Muscle layer of duodenum (tissue), 2 donors: ENCODE measurements at regions not wholly inside any gene's neighbourhood (a gene's known extent, or its start where the extent isn't known, plus 50 kb on each side); places are given as distances from the start of the nearest gene placed in this dataset.

ENCODE experiments used
- H3K27ac ChIP-seq: one replicate; pipeline ENCODE4 v1.7.0; 2013; ENCODE audit warnings: mild to moderate bottlenecking, low read length
- H3K27me3 ChIP-seq: one replicate; pipeline ENCODE4 v1.7.0; 2013; ENCODE audit warnings: low read depth, mild to moderate bottlenecking, control low read depth, low read length
- H3K36me3 ChIP-seq, 2 donors: one replicate each; pipeline ENCODE4 v1.7.0; 2013; ENCODE audit warnings: low read length in 2 of 2, control low read depth in 1 of 2, mild to moderate bottlenecking in 1 of 2; ENCODE audit not compliant: insufficient read depth in 2 of 2, control insufficient read depth in 1 of 2
- H3K4me1 ChIP-seq, 2 donors: one replicate each; pipeline ENCODE4 v1.7.0; 2013; ENCODE audit warnings: low read length in 2 of 2, mild to moderate bottlenecking in 2 of 2, control low read depth in 1 of 2, moderate library complexity in 1 of 2; ENCODE audit not compliant: insufficient read depth in 2 of 2, control insufficient read depth in 1 of 2
- H3K4me3 ChIP-seq, 2 donors: one replicate each; pipeline ENCODE4 v1.7.0; 2013; ENCODE audit warnings: low read length in 2 of 2, low read depth in 1 of 2, mild to moderate bottlenecking in 1 of 2
- H3K9me3 ChIP-seq, 2 donors: one replicate each; pipeline ENCODE4 v1.7.0; 2013; ENCODE audit warnings: low read length in 2 of 2, control low read depth in 1 of 2, mild to moderate bottlenecking in 1 of 2; ENCODE audit not compliant: control insufficient read depth in 1 of 2
- donor health status: healthy.

GRCh38 chr1:172882385-172882784 lies 168.4 kb downstream of the TNFSF18 start:
- peaks cover 0 to 4% of the 10 kb centered on the region in 2 donors for H3K4me1 ChIP-seq
- H3K36me3 ChIP-seq = no peaks in the 10 kb centered on the region
- H3K9me3 ChIP-seq = no peaks in the 10 kb centered on the region
- H3K27ac ChIP-seq = no peak overlapping the region
- no peak overlapping the region for H3K4me3 ChIP-seq
- H3K27me3 ChIP-seq = no peaks in the 10 kb centered on the region

GRCh38 chr1:172882791-172883386 lies 167.9 kb downstream of the TNFSF18 start:
- Histone ChIP-seq H3K36me3 (no peaks in the 10 kb centered on the region), H3K27ac (no peak overlapping the region), H3K4me3 (no peak overlapping the region), H3K4me1 (peaks cover 0 to 4% of the 10 kb centered on the region in 2 donors), H3K9me3 (no peaks in the 10 kb centered on the region), H3K27me3 (no peaks in the 10 kb centered on the region)

- Histone ChIP-seq H3K36me3 (no peaks in the 10 kb centered on the region), H3K4me1 (peaks cover 0 to 4% of the 10 kb centered on the region in 2 donors), H3K9me3 (no peaks in the 10 kb centered on the region), H3K27me3 (no peaks in the 10 kb centered on the region), H3K27ac (no peak overlapping the region), H3K4me3 (no peak overlapping the region)
These were observed 167.4 kb downstream of the TNFSF18 start for GRCh38 chr1:172883387-172883791.

GRCh38 chr1:172883844-172884243 lies 166.9 kb downstream of the TNFSF18 start:
- H3K36me3 ChIP-seq = no peaks in the 10 kb centered on the region
- H3K27me3 ChIP-seq = no peaks in the 10 kb centered on the region
- peaks cover 0 to 4% of the 10 kb centered on the region in 2 donors for H3K4me1 ChIP-seq
- H3K27ac ChIP-seq = no peak overlapping the region
- no peaks in the 10 kb centered on the region for H3K9me3 ChIP-seq
- no peak overlapping the region for H3K4me3 ChIP-seq

- Histone ChIP-seq H3K27ac (no peak overlapping the region), H3K4me1 (peaks cover 0 to 4% of the 10 kb centered on the region in 2 donors)
These were observed 165.3 kb downstream of the TNFSF18 start for GRCh38 chr1:172885411-172885810.

GRCh38 chr1:172885971-172886370 lies 164.8 kb downstream of the TNFSF18 start:
- H3K27me3 ChIP-seq = no peaks in the 10 kb centered on the region
- H3K27ac ChIP-seq = no peak overlapping the region
- H3K4me3 ChIP-seq = no peak overlapping the region
- H3K36me3 ChIP-seq = no peaks in the 10 kb centered on the region
- peaks cover 0 to 4% of the 10 kb centered on the region in 2 donors for H3K4me1 ChIP-seq
- no peaks in the 10 kb centered on the region for H3K9me3 ChIP-seq

More at GRCh38 chr1:172885411-172885810, 165.3 kb downstream of the TNFSF18 start:
- Histone ChIP-seq H3K27me3 (no peaks in the 10 kb centered on the region), H3K36me3 (no peaks in the 10 kb centered on the region), H3K4me3 (no peak overlapping the region), H3K9me3 (no peaks in the 10 kb centered on the region)

- peaks cover 0 to 4% of the 10 kb centered on the region in 2 donors for H3K4me1 ChIP-seq
These were observed 163.6 kb downstream of the TNFSF18 start for GRCh38 chr1:172887162-172887561.

GRCh38 chr1:172893146-172893841 lies 157.4 kb downstream of the TNFSF18 start:
- Histone ChIP-seq H3K9me3 (no peaks in the 10 kb centered on the region), H3K4me3 (no peak overlapping the region), H3K36me3 (no peaks in the 10 kb centered on the region), H3K27me3 (no peaks in the 10 kb centered on the region), H3K27ac (no peak overlapping the region), H3K4me1 (no peaks in the 10 kb centered on the region)

More at GRCh38 chr1:172887162-172887561, 163.6 kb downstream of the TNFSF18 start:
- H3K27me3 ChIP-seq = no peaks in the 10 kb centered on the region
- no peaks in the 10 kb centered on the region for H3K36me3 ChIP-seq
- no peaks in the 10 kb centered on the region for H3K9me3 ChIP-seq
- no peak overlapping the region for H3K4me3 ChIP-seq
- no peak overlapping the region for H3K27ac ChIP-seq

- Histone ChIP-seq H3K4me3 (no peak overlapping the region), H3K27me3 (no peaks in the 10 kb centered on the region), H3K9me3 (no peaks in the 10 kb centered on the region), H3K36me3 (no peaks in the 10 kb centered on the region), H3K27ac (no peak overlapping the region), H3K4me1 (no peaks in the 10 kb centered on the region)
These were observed 156.2 kb downstream of the TNFSF18 start for GRCh38 chr1:172894349-172895049.

GRCh38 chr1:172895050-172895460 lies 155.7 kb downstream of the TNFSF18 start:
- peak overlapping the region in 1 of 2 donors; percentile 38 for H3K4me3 ChIP-seq

GRCh38 chr1:172895761-172896160 lies 155.0 kb downstream of the TNFSF18 start:
- Histone ChIP-seq H3K36me3 (no peaks in the 10 kb centered on the region), H3K4me1 (no peaks in the 10 kb centered on the region), H3K9me3 (no peaks in the 10 kb centered on the region), H3K27me3 (no peaks in the 10 kb centered on the region), H3K27ac (no peak overlapping the region), H3K4me3 (no peak overlapping the region)

More at GRCh38 chr1:172895050-172895460, 155.7 kb downstream of the TNFSF18 start:
- no peaks in the 10 kb centered on the region for H3K9me3 ChIP-seq
- no peak overlapping the region for H3K27ac ChIP-seq
- no peaks in the 10 kb centered on the region for H3K27me3 ChIP-seq
- no peaks in the 10 kb centered on the region for H3K4me1 ChIP-seq
- H3K36me3 ChIP-seq = no peaks in the 10 kb centered on the region
